Gastroesophageal sphincter (tissue), 2 donors: ENCODE measurements at regions not wholly inside any gene's neighbourhood (a gene's known extent, or its start where the extent isn't known, plus 50 kb on each side); places are given as distances from the start of the nearest gene placed in this dataset.

Experiments used
- POLR2A ChIP-seq, 2 donors: fragments of 450-650 bp; IDR thresholded peaks; one replicate each; pipeline ENCODE4 v1.6.1; 2017; ENCODE audit warnings: antibody characterized with exemption in 2 of 2, mild to moderate bottlenecking in 2 of 2, moderate library complexity in 1 of 2
- POLR2AphosphoS5 ChIP-seq: sonication (generic); formaldehyde crosslinking; IDR thresholded peaks from one replicate; pipeline ENCODE4 v1.6.1; 2017; ENCODE audit warnings: antibody characterized with exemption

DNA sequence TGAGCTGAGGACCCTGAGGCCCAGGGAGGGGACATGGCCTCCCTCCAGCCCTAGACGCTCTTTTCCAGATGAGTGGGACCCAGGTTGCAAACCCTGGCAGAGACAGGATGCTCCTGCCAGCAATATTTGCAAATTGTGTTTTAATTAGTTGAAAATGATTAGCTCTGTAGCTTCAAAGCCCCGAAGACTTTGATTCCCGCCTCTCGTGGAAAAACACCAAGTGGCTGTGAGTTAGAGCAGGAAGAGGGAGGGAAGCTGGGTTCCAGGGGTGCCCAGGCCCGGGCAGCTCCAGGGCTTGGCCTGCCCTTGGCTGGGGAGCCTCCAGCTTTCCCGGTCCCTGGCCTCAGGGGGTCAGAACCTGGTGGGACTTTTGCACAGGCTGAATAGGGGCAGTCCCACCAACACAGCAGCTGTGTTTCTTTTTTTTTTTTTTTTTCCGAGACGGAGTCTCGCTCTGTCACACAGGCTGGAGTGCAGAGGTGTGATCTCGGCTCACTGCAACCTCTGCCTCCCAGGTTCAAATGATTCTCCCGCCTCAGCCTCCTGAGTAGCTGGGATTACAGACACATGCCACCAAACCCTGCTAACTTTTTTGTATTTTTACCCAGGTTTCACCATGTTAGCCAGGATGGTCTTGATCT, 101.6 kb upstream of the RTL6 start:
- TF ChIP-seq POLR2AphosphoS5 (no peak), POLR2A (IDR thresholded peaks at IDR 0.05) (no peak)
